ENCODE measurements at regions not wholly inside any gene's neighbourhood (a gene's known extent, or its start where the extent isn't known, plus 50 kb on each side); places are given as distances from the start of the nearest gene placed in this dataset.

DNA sequence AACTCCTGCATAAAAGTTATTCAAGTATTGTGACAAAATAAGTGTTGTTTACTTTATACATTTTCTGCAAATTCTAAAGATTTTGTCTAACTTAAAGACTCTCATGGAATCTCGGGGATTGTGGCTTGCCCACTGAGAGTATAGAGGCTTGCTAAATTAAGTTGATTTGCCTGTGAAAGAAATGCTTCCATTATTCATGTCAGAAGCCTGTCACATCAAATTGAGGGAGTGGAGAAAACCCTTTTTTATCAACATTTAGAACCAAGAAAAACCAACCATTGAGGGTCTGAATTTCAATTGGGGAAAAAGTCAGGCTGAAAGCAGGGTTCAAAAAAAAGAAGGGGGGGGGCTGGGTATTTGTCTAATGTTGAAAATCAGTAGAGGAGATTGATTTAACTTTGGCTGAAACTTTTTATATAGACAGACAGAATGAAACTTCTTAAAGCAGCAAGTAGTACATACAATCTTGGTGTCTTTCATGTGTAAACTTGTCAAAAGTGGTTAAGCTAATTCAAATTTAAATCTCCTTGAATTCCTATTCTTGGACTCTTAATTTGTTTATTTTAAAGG is 144.8 kb upstream of the CXorf66 start (continued):
- TF ChIP-seq, protein P1, sequence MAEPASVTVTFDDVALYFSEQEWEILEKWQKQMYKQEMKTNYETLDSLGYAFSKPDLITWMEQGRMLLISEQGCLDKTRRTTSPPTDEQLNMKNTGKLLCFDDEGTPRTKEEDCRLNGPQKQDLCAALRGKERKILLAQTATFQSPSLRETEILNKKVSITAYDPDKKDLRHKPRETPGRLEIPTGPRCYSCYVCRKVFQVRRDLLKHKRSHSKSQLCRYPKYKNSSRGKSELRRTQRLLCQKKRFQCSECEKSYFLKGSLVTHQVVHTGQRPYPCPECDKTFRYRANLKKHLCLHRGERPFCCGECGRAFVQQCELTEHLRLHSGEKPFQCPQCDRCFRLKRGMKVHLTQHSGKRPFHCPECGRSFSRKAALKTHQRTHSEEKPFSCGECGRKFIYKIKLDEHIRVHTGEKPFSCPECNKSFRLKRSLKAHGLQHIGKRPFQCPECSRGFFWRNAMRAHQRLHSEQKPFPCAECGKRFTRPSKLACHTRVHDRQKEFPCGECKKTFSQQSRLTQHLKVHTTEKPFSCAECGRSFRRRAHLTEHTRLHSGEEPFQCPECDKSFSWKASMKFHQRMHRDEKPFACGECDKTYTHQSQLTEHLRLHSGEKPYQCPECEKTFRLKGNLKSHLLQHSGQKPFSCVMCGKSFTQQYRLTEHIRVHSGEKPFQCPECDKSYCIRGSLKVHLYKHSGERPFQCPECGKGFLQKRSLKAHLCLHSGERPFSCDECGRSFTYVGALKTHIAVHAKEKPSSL (CRISPR knock-in tag; conservative IDR thresholded peaks at IDR 0.05): no peak
- TF ChIP-seq, protein P2, sequence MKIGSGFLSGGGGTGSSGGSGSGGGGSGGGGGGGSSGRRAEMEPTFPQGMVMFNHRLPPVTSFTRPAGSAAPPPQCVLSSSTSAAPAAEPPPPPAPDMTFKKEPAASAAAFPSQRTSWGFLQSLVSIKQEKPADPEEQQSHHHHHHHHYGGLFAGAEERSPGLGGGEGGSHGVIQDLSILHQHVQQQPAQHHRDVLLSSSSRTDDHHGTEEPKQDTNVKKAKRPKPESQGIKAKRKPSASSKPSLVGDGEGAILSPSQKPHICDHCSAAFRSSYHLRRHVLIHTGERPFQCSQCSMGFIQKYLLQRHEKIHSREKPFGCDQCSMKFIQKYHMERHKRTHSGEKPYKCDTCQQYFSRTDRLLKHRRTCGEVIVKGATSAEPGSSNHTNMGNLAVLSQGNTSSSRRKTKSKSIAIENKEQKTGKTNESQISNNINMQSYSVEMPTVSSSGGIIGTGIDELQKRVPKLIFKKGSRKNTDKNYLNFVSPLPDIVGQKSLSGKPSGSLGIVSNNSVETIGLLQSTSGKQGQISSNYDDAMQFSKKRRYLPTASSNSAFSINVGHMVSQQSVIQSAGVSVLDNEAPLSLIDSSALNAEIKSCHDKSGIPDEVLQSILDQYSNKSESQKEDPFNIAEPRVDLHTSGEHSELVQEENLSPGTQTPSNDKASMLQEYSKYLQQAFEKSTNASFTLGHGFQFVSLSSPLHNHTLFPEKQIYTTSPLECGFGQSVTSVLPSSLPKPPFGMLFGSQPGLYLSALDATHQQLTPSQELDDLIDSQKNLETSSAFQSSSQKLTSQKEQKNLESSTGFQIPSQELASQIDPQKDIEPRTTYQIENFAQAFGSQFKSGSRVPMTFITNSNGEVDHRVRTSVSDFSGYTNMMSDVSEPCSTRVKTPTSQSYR (CRISPR knock-in tag; IDR thresholded peaks at IDR 0.05): no peak

DNA sequence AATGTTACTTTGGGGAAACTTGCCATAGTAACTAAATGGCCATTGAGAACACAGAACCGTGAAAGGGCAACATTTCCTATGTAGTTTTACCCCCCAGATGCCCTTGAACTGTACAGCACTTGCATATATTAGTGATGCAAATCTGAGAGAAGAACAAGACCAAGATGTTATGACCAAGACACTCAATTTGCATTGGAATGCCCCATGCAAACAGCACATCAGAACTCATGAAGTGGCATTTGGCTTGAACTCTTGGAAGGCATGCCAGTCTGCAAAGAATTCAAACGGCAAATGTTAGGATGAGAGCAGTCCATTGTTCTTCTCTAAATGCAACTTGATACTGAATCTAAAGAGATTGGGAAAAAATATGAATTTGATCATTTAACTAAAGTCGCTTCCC is 139.4 kb upstream of the CXorf66 start:
- ChIA-PET POLR2A (no interaction called here), CTCF (no interaction called here)
- ATAC-seq: no peak
- DNase-seq (ENCODE audit: low spot score): no peak
- H3K4me1 Mint-ChIP-seq: peaks cover 14% of the 10 kb centered on the region
- no peaks in the 10 kb centered on the region for H3K9me3 Mint-ChIP-seq
- TF ChIP-seq TEAD4 (CRISPR knock-in tag; IDR thresholded peaks at IDR 0.05): no peak
- TF ChIP-seq GABPB1 (CRISPR knock-in tag; IDR thresholded peaks at IDR 0.05): no peak
- H3K27me3 Mint-ChIP-seq (ENCODE audit: low read depth): no peaks in the 10 kb centered on the region
- no peak overlapping the region for H3K27ac Mint-ChIP-seq
- H3K36me3 Mint-ChIP-seq: no peaks in the 10 kb centered on the region
- no peak overlapping the region for H3K4me3 Mint-ChIP-seq

DNA sequence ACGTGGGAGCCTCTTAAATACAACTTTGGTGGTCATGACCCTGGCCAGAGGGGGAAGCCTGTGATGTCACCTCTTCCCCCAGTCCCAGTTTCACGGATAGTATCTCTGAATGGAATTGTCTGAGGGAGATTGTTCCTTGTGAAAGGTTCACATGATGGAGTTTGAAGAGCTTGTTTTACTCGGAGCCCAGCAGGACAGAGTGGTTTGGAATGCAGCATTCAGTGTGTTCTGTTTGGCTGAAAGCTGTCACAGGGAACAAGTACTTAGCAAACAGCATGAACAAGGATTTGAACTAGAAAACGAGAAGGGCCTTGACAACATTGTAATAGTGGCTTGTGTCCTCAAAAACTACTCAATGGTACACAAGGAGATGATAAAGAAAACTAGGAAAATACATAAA is 133.9 kb upstream of the CXorf66 start:
- no peaks in the 10 kb centered on the region for H3K27me3 Mint-ChIP-seq (ENCODE audit: low read depth)
- H3K36me3 Mint-ChIP-seq: no peaks in the 10 kb centered on the region
- ATAC-seq (peak; percentile 56), DNase-seq (ENCODE audit: low spot score) (no peak)
- H3K4me1 Mint-ChIP-seq: peaks cover 28% of the 10 kb centered on the region
- CTCF ChIA-PET: interaction anchor here (1.7 to 1.9 kb wide), 2 partner anchors 24 to 42 kb away, joined by 5 to 6 read pairs; no protein-coding TSS in a partner anchor
- no peaks in the 10 kb centered on the region for H3K9me3 Mint-ChIP-seq
- peak overlapping the region; percentile 30 for H3K27ac Mint-ChIP-seq
- H3K4me3 Mint-ChIP-seq: no peak overlapping the region
- POLR2A ChIA-PET: no interaction called here
- TF ChIP-seq GABPB1 (CRISPR knock-in tag; IDR thresholded peaks at IDR 0.05): no peak
- TF ChIP-seq FOXP1 (CRISPR knock-in tag; IDR thresholded peaks at IDR 0.05; ENCODE audit: borderline replicate concordance): no peak
- no peak for TF ChIP-seq RELA (CRISPR knock-in tag; IDR thresholded peaks at IDR 0.05; ENCODE audit: borderline replicate concordance)
- no peak for TF ChIP-seq CREM (CRISPR knock-in tag; IDR thresholded peaks at IDR 0.05)
- no peak for TF ChIP-seq ETV6 (CRISPR knock-in tag; IDR thresholded peaks at IDR 0.05)
- TF ChIP-seq ZNF121 (CRISPR knock-in tag; IDR thresholded peaks at IDR 0.05): no peak
- TF ChIP-seq NR3C1 (CRISPR knock-in tag; conservative IDR thresholded peaks at IDR 0.05; ENCODE audit: low read depth): no peak
- TF ChIP-seq ZNF232 (CRISPR knock-in tag; IDR thresholded peaks at IDR 0.05): no peak
- TF ChIP-seq, protein P3, sequence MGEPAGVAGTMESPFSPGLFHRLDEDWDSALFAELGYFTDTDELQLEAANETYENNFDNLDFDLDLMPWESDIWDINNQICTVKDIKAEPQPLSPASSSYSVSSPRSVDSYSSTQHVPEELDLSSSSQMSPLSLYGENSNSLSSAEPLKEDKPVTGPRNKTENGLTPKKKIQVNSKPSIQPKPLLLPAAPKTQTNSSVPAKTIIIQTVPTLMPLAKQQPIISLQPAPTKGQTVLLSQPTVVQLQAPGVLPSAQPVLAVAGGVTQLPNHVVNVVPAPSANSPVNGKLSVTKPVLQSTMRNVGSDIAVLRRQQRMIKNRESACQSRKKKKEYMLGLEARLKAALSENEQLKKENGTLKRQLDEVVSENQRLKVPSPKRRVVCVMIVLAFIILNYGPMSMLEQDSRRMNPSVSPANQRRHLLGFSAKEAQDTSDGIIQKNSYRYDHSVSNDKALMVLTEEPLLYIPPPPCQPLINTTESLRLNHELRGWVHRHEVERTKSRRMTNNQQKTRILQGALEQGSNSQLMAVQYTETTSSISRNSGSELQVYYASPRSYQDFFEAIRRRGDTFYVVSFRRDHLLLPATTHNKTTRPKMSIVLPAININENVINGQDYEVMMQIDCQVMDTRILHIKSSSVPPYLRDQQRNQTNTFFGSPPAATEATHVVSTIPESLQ (CRISPR knock-in tag; IDR thresholded peaks at IDR 0.05): no peak
- TF ChIP-seq MXD4 (CRISPR knock-in tag; IDR thresholded peaks at IDR 0.05; ENCODE audit: borderline replicate concordance): no peak
- TF ChIP-seq, protein P4, sequence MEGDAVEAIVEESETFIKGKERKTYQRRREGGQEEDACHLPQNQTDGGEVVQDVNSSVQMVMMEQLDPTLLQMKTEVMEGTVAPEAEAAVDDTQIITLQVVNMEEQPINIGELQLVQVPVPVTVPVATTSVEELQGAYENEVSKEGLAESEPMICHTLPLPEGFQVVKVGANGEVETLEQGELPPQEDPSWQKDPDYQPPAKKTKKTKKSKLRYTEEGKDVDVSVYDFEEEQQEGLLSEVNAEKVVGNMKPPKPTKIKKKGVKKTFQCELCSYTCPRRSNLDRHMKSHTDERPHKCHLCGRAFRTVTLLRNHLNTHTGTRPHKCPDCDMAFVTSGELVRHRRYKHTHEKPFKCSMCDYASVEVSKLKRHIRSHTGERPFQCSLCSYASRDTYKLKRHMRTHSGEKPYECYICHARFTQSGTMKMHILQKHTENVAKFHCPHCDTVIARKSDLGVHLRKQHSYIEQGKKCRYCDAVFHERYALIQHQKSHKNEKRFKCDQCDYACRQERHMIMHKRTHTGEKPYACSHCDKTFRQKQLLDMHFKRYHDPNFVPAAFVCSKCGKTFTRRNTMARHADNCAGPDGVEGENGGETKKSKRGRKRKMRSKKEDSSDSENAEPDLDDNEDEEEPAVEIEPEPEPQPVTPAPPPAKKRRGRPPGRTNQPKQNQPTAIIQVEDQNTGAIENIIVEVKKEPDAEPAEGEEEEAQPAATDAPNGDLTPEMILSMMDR (IDR thresholded peaks at IDR 0.05): no peak
- TF ChIP-seq TCF7 (CRISPR knock-in tag; IDR thresholded peaks at IDR 0.05; ENCODE audit: low read depth): no peak
- no peak for TF ChIP-seq ZNF423 (CRISPR knock-in tag; IDR thresholded peaks at IDR 0.05)
- TF ChIP-seq, protein P5, sequence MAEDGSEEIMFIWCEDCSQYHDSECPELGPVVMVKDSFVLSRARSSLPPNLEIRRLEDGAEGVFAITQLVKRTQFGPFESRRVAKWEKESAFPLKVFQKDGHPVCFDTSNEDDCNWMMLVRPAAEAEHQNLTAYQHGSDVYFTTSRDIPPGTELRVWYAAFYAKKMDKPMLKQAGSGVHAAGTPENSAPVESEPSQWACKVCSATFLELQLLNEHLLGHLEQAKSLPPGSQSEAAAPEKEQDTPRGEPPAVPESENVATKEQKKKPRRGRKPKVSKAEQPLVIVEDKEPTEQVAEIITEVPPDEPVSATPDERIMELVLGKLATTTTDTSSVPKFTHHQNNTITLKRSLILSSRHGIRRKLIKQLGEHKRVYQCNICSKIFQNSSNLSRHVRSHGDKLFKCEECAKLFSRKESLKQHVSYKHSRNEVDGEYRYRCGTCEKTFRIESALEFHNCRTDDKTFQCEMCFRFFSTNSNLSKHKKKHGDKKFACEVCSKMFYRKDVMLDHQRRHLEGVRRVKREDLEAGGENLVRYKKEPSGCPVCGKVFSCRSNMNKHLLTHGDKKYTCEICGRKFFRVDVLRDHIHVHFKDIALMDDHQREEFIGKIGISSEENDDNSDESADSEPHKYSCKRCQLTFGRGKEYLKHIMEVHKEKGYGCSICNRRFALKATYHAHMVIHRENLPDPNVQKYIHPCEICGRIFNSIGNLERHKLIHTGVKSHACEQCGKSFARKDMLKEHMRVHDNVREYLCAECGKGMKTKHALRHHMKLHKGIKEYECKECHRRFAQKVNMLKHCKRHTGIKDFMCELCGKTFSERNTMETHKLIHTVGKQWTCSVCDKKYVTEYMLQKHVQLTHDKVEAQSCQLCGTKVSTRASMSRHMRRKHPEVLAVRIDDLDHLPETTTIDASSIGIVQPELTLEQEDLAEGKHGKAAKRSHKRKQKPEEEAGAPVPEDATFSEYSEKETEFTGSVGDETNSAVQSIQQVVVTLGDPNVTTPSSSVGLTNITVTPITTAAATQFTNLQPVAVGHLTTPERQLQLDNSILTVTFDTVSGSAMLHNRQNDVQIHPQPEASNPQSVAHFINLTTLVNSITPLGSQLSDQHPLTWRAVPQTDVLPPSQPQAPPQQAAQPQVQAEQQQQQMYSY (CRISPR knock-in tag; IDR thresholded peaks at IDR 0.05): no peak
- no peak for TF ChIP-seq ZNF396 (CRISPR knock-in tag; IDR thresholded peaks at IDR 0.05; ENCODE audit: borderline replicate concordance)
- TF ChIP-seq, protein P6, sequence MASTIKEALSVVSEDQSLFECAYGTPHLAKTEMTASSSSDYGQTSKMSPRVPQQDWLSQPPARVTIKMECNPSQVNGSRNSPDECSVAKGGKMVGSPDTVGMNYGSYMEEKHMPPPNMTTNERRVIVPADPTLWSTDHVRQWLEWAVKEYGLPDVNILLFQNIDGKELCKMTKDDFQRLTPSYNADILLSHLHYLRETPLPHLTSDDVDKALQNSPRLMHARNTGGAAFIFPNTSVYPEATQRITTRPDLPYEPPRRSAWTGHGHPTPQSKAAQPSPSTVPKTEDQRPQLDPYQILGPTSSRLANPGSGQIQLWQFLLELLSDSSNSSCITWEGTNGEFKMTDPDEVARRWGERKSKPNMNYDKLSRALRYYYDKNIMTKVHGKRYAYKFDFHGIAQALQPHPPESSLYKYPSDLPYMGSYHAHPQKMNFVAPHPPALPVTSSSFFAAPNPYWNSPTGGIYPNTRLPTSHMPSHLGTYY (CRISPR knock-in tag; IDR thresholded peaks at IDR 0.05): no peak
- no peak for TF ChIP-seq ESRRA (CRISPR knock-in tag; IDR thresholded peaks at IDR 0.05; ENCODE audit: borderline replicate concordance)

Measured in WTC11 (cell line).